Caco-2 (cell line): ENCODE measurements at regions not wholly inside any gene's neighbourhood (a gene's known extent, or its start where the extent isn't known, plus 50 kb on each side); places are given as distances from the start of the nearest gene placed in this dataset.

Experiments
- BruUV-seq: library from RNA; stranded (reverse); fragments of 400-500 nt; replicated peaks from 2 replicates; lab custom pipeline; 2021; lab: Mats Ljungman, UMichigan
- CTCF ChIA-PET: fragments of 300-600 bp; sonication (Branson Sonifier 250); formaldehyde crosslinking; loops from one replicate; lab custom pipeline; 2022; ENCODE audit warnings: antibody characterized with exemption; lab: Charles Lee
- POLR2A ChIA-PET: fragments of 300-600 bp; sonication (Branson Sonifier 250); formaldehyde crosslinking; loops from one replicate; lab custom pipeline; 2022; ENCODE audit warnings: antibody characterized with exemption; lab: Charles Lee
- DNase-seq, 2 experiments: peaks; one replicate each; pipeline versions ENCODE4 v3.0.0 to v3.0.0-alpha.2; 2020 to 2022
- H3K27me3 ChIP-seq: replicated peaks from 2 replicates; pipeline ENCODE4 v1.6.0; 2011; ENCODE audit warnings: low read length; ENCODE audit not compliant: control insufficient read depth, insufficient read depth
- H3K36me3 ChIP-seq: 2 replicates; pipeline ENCODE4 v1.5.1; 2011; ENCODE audit warnings: low read length; ENCODE audit not compliant: control insufficient read depth, insufficient read depth
- H3K4me1 ChIP-seq: fragments of 250-450 bp; sonication (Bioruptor Pico); 2 replicates; pipeline ENCODE4 v1.5.1; 2020; ENCODE audit warnings: mild to moderate bottlenecking
- H3K4me3 ChIP-seq: 2 replicates; pipeline ENCODE4 v1.5.1; 2011; ENCODE audit warnings: low read depth, mild to moderate bottlenecking, control low read depth, low read length
- H3K9me3 ChIP-seq: fragments of 250-450 bp; sonication (Bioruptor Pico); 2 replicates; pipeline ENCODE4 v1.5.1; 2020; ENCODE audit warnings: mild to moderate bottlenecking, moderate library complexity
- H3K27ac Mint-ChIP-seq: one replicate; pipeline ENCODE4 v1.8.0; 2022; ENCODE audit warnings: mixed read lengths; ENCODE audit not compliant: unreplicated experiment
- H3K27me3 Mint-ChIP-seq: one replicate; pipeline ENCODE4 v1.8.0; 2022; ENCODE audit warnings: mixed read lengths; ENCODE audit not compliant: insufficient read depth, unreplicated experiment
- H3K36me3 Mint-ChIP-seq: one replicate; pipeline ENCODE4 v1.8.0; 2022; ENCODE audit warnings: mild to moderate bottlenecking, mixed read lengths; ENCODE audit not compliant: insufficient read depth, unreplicated experiment
- H3K4me1 Mint-ChIP-seq: one replicate; pipeline ENCODE4 v1.8.0; 2022; ENCODE audit warnings: low read depth, mixed read lengths; ENCODE audit not compliant: unreplicated experiment
- H3K4me3 Mint-ChIP-seq: one replicate; pipeline ENCODE4 v1.8.0; 2022; ENCODE audit warnings: mild to moderate bottlenecking, moderate library complexity, mixed read lengths; ENCODE audit not compliant: unreplicated experiment
- H3K9me3 Mint-ChIP-seq: one replicate; pipeline ENCODE4 v1.8.0; 2022; ENCODE audit warnings: mixed read lengths; ENCODE audit not compliant: unreplicated experiment
- intact Hi-C: fragments of 100-400 bp; cut with micrococcal nuclease; formaldehyde crosslinking; loops from one replicate; pipeline ENCODE4 v1.10.0; 2022; ENCODE audit not compliant: unreplicated experiment
- TF ChIP-seq, protein P1 (sequence below), 2 experiments: fragments of 200-600 bp in 1 of 2; IDR thresholded peaks; 1 replicate in 1 of 2; 2 replicates in 1 of 2; pipeline versions ENCODE4 v1.5.1 to v1.8.0; 2011 to 2022; ENCODE audit warnings: antibody characterized with exemption in 1 of 2, control low read depth in 1 of 2, inconsistent platforms in 1 of 2, low read depth in 1 of 2, low read length in 1 of 2, mild to moderate bottlenecking in 1 of 2, moderate library complexity in 1 of 2; ENCODE audit not compliant: insufficient read depth in 1 of 2, severe bottlenecking in 1 of 2, unreplicated experiment in 1 of 2

GRCh38 chr2:6234702-6235101 is 542.5 kb downstream of the SOX11 start:
- no peaks in the 10 kb centered on the region for H3K4me1 ChIP-seq
- ChIA-PET POLR2A (no interaction called here), CTCF (no interaction called here)
- H3K36me3 Mint-ChIP-seq = no peaks in the 10 kb centered on the region
- H3K4me1 Mint-ChIP-seq = no peaks in the 10 kb centered on the region
- TF ChIP-seq, protein P1, sequence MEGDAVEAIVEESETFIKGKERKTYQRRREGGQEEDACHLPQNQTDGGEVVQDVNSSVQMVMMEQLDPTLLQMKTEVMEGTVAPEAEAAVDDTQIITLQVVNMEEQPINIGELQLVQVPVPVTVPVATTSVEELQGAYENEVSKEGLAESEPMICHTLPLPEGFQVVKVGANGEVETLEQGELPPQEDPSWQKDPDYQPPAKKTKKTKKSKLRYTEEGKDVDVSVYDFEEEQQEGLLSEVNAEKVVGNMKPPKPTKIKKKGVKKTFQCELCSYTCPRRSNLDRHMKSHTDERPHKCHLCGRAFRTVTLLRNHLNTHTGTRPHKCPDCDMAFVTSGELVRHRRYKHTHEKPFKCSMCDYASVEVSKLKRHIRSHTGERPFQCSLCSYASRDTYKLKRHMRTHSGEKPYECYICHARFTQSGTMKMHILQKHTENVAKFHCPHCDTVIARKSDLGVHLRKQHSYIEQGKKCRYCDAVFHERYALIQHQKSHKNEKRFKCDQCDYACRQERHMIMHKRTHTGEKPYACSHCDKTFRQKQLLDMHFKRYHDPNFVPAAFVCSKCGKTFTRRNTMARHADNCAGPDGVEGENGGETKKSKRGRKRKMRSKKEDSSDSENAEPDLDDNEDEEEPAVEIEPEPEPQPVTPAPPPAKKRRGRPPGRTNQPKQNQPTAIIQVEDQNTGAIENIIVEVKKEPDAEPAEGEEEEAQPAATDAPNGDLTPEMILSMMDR (IDR thresholded peaks at IDR 0.05; ENCODE audit: insufficient read depth in 1 of 2, low read depth in 1 of 2, low read length in 1 of 2, severe bottlenecking in 1 of 2, unreplicated experiment in 1 of 2) = no peak
- H3K27me3 ChIP-seq = no peaks in the 10 kb centered on the region
- H3K4me3 ChIP-seq = no peak overlapping the region
- no peak overlapping the region for H3K4me3 Mint-ChIP-seq
- no TSS peak for BruUV-seq
- no peaks in the 10 kb centered on the region for H3K36me3 ChIP-seq
- intact Hi-C loops = no loop called here
- H3K27me3 Mint-ChIP-seq = no peaks in the 10 kb centered on the region
- DNase-seq = no peak
- H3K9me3 ChIP-seq = no peaks in the 10 kb centered on the region; the same call in none of the 2 replicates
- H3K9me3 Mint-ChIP-seq = peaks cover 13% of the 10 kb centered on the region
- no peak overlapping the region for H3K27ac Mint-ChIP-seq

- intact Hi-C loops = no loop called here
- H3K9me3 Mint-ChIP-seq = peaks cover 15% of the 10 kb centered on the region
- no peaks in the 10 kb centered on the region for H3K27me3 ChIP-seq
- H3K27ac Mint-ChIP-seq = no peak overlapping the region
- no peaks in the 10 kb centered on the region for H3K4me1 ChIP-seq
- no TSS peak for BruUV-seq
- no peak for DNase-seq
- no peaks in the 10 kb centered on the region for H3K4me1 Mint-ChIP-seq
- H3K36me3 ChIP-seq = no peaks in the 10 kb centered on the region
- ChIA-PET CTCF (no interaction called here), POLR2A (no interaction called here)
- no peaks in the 10 kb centered on the region for H3K36me3 Mint-ChIP-seq
- H3K4me3 Mint-ChIP-seq = no peak overlapping the region
- no peaks in the 10 kb centered on the region; the same call in 1 of the 2 replicates for H3K9me3 ChIP-seq
- TF ChIP-seq, protein P1 (IDR thresholded peaks at IDR 0.05; ENCODE audit: insufficient read depth in 1 of 2, low read depth in 1 of 2, low read length in 1 of 2, severe bottlenecking in 1 of 2, unreplicated experiment in 1 of 2) = no peak
- H3K4me3 ChIP-seq = no peak overlapping the region
- no peaks in the 10 kb centered on the region for H3K27me3 Mint-ChIP-seq
These were observed 544.1 kb downstream of the SOX11 start for GRCh38 chr2:6236317-6236716.

DNA sequence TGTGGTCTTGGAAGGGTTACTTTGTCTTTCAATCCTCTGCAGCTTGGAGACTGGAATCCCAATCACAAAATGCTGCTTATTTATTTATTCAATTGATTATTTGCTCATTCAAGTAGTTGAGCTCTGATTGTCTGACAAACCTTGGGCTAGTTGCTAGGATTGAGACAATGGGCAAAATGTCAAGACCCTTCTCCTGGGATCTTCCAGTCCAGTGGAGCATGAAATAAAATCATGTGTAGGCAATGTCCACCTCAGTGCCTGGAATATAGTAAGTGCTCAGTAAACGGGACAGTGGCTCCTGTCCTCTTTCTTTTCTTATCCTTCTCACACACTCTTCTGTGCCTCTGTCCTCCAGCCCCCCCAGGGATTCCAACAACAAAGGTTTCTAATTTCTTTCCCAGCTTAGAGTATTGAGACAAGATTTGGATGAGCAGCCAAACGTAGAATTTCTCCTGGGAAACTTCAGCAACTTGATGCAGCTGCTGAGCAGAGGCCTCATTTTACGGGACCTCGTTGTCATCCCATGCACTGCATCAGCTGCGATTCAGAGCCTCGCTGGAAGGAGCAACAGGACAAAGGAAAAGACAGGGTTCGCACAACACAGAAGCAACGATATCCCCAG is 545.0 kb downstream of the SOX11 start:
- BruUV-seq = no TSS peak
- no peak overlapping the region for H3K4me3 ChIP-seq
- no peaks in the 10 kb centered on the region for H3K36me3 ChIP-seq
- Mint-ChIP-seq H3K4me3 (no peak overlapping the region), H3K36me3 (no peaks in the 10 kb centered on the region), H3K27ac (no peak overlapping the region), H3K4me1 (no peaks in the 10 kb centered on the region), H3K9me3 (peaks cover 15% of the 10 kb centered on the region), H3K27me3 (no peaks in the 10 kb centered on the region)
- H3K4me1 ChIP-seq = no peaks in the 10 kb centered on the region
- TF ChIP-seq, protein P1 (IDR thresholded peaks at IDR 0.05; ENCODE audit: insufficient read depth in 1 of 2, low read depth in 1 of 2, low read length in 1 of 2, severe bottlenecking in 1 of 2, unreplicated experiment in 1 of 2) = no peak
- CTCF ChIA-PET = no interaction called here
- no peaks in the 10 kb centered on the region; the same call in 1 of the 2 replicates for H3K9me3 ChIP-seq
- no peak for DNase-seq
- POLR2A ChIA-PET = no interaction called here
- intact Hi-C loops = no loop called here
- no peaks in the 10 kb centered on the region for H3K27me3 ChIP-seq
